ENCODE measurements at regions not wholly inside any gene's neighbourhood (a gene's known extent, or its start where the extent isn't known, plus 50 kb on each side); places are given as distances from the start of the nearest gene placed in this dataset.
"Not testable (repeated sequence)": the region's sequence is repeated elsewhere in the genome, so short reads cannot be mapped to it uniquely, and the experiment has no call there.

DNA sequence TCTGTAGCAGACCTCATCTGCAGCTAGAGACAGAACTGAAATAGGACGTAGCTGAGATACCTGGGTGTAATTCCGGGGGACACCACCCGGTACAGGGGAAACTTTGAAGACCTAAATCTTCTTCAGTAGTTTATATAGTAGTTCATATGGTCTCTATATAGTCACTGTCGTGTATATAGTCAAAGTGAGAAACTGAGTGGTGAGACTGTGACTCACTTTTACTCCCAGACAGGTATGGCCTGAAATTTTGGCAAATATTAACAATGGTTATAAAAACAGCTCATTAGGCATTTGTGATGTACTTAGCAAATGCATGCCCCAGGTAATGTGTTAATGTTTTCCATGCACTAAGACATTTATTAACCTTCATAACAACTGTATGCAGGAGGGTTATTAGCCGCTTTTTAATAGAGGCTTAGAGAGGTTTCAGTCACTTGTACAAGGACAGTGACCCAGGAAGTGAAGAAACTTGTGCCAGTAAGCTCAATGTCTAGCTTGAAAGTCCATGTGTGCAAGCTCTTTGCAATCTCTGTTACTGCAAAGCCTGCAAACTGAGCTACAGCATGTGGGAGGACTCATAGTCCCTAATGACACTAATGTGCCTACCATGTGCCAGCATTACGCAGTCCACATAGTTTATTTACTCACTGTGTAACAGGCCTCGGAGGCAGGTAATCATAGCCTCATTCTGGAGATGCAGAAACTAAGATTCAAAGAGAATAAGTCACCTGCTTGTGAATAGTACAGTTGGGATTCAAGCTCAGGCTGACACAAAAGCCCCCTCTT lies 165.4 kb upstream of the CHD6 start:
- DNase-seq = no peak

DNA sequence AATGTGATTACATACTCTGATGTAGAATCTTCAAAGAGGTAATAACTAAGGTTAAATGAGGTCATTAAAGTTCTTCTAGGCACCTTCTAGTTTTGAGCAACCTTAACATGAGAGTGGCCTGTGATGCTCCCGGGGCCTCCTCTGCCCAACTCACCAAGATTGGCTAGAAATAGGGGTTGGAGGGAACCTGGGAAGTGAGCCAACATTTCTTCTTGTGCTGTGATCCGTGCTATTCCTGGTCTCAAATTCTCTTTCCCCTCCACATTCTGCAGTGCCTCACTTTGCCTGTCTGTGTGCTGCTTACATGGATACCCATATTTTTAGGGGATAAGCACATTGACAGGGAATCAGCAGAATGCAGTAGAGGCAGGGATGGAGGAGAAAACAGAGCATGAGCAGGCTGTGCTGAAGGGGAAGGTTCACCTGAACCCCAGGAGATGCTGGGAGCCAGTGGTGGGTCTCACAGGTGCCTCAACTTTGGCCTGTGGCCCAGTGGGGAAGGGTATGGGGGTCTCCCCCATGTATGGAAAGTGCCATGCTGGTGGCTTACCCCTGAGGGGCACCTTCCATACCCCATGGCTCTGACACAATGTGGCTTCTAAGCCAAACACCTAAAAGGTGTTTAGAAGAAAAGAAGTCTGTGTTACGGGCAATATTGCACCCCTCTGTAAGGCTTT lies 164.7 kb upstream of the CHD6 start:
- no peak for DNase-seq

DNA sequence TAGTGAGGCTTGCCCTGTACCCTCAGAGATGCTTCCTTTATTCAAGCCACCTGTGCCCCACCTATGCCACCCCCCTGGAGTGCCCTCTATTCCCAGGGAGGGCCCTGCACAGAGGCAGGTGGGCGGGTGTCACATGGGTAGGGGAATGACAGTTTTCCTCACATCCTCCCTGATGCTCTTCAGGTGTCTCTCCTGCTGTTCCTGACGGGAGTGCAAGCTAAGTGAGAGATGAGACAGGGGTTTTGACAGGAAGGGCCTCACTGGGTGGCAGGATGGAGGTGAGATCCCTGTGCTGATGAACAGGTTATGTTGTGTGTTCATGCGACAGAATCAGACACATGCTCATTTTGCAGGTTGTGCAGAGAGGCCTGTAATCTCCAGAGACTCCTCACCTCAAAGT lies 164.1 kb upstream of the CHD6 start:
- DNase-seq = no peak

DNA sequence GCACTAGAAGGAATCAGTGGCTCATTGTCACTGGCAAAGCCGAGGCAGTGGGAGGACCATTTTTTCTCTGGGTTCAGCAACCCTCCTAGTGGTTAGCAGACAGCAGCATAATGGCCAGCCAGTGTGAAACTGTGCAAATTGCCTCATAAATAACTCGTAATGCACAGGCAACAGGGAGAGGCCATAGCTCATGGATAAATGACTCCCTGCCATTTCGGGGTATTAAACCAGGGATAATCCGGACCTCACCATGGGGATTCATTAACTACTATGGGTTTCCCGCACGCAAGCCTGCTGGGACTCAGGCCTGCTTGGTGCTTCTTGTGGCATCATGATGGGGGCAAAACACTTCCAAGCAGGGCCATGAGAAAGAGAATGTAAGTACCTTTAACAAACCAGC lies 158.2 kb upstream of the CHD6 start:
- no peak for DNase-seq

DNA sequence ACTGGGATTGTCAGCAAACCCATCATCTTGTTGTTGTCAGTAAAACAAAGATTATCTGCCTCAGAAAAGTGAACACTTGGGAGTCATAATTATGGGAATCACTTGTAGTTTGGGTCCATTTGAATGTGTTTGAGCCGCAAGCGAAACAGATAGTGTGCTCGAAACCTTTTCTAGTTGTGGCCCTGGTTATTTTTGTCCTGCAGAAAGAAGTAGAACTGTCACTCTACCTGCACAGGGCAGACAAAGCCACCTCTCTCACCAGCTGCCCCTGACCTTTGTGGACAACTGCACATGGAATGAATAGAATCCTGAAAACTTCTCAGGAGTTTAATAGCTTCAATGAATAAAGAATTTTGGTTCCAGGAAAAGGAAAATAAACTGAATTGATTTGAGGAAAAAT lies 156.1 kb upstream of the CHD6 start:
- DNase-seq = no peak

DNA sequence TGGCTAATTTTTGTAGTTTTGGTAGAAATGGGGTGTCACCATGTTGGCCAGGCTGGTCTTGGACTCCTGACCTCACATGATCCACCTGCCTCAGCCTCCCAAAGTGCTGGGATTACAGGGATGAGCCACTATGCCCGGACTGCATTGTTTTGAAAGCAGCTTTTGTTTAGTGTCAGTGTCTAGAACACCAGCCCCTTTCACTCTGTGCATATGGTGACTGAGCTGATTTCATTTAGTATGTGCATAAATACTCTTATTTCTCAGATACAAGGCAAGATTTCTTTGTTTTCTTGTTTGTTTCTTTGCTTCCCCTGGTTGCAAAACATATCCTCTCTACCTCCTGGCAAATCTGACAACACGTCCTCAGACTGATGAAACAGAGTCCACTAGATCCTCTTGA lies 152.8 kb upstream of the CHD6 start:
- no peak for DNase-seq

DNA sequence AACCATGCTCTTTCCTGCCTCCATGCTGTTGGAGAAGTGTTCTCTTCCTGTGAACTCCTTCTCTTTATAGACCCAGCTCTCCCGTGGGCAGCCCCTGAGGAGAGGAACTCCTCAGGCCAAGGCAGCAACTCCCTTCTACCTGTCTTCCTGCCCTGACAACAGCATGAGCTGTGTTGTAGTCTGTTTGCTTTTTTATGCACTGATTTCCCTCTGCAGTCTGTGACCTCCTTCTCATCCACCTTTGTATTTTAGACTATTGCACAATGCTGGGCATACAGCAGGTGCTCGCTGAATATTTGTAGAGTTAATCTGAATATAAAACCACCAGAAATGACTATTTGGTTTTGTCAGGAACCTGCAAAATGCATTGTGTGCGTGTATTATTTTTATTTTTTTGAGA lies 152.2 kb upstream of the CHD6 start:
- no peak for DNase-seq

DNA sequence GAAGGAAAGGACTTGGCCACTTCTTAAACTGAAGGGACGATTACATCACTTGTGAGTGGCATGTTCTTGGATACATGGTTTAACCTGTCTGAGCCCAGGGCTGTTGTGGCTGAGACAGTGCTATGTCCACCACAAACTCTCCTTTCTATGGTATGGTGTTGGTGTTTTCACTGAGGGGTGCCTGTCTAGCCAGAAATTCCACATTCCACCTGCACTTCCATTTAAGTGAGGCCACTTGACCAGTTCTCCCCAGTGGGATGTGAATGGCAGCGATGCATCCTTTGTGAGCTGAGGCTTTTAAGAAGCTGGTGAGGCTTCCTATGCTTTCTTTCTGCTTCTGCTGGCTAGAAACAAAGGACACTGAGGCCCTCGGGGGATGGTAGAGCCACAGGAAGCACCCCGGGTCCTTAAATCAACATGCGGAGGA lies 151.4 kb upstream of the CHD6 start:
- peak; percentile 1 for DNase-seq

DNA sequence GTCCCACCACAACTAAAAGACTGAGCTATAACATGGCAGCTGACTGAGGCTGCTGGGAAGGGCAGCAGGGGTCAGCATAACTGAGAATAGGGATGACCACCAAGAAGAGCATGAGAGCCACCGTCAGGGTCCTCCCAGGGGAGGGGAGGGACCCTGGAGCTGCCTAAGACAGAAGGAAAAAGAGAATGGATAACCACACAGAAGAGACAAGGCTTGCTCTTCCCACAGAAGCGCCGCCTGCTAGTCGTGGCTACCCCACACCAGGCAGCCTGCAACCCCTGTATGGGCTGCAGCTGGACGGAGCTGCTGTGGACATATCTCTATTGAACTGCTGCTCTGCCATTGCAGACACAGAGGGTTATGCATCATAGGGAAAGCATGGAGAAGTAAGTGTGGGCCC lies 132.0 kb upstream of the CHD6 start:
- no peak for DNase-seq

DNA sequence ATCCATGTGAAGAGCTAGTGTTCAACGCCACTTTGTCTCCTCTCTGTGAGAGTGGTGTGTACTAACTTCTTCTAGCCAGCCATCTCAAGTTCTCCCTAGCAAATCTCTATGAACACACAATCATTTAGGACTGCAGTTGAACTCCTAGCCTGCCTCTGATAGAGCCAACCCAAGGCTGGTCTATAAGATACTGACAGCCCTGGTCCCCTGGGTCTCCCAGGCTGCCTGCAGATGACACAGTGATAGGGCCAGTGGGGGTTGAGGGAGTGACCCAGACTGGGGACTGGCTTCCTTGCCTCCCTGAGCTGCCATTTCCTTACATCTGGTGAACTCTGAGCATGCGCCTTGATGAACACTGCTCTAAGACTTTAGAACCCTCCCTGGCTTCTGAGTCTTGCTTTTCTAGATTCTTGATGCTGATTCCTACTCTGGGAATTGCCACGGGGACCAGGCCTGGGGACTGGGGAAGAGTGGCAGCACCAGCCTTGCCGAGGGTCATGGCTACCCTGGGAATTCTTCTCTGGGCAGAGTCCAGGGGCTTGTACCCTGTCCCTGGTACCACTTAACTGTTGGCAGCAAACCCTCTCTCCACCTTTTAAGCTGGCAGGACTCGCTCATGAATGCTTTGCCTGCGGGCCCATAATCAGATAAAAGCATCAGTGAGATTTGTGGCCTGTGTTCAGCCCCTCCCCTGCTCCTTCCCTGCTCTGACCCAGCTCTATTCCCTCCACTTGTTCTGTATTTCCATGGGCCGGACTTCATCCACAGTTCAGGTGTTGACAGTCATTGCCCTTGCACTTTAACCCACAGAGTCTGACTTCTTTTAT lies 130.8 kb upstream of the CHD6 start:
- no peak for DNase-seq

DNA sequence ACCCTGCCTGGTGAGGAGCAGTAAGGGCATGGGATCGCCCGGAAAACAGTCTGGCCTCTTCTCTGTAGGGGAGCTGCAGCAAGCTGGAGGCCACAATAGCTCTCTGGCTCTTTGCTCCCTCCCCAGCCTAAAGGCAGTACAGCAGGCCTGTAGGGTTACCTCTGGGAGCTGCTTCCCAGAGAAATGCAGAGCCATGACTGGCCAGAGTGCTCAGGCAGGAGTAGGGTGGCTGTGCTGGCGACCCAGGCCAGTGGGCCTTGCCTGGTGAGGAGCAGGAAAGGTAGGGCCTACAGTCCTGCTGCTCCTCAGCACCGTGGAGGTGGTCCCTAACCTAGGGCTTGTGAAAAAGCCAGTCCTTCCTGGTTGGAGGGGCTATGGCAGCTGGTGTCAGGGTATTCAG lies 129.9 kb upstream of the CHD6 start:
- DNase-seq = no peak

DNA sequence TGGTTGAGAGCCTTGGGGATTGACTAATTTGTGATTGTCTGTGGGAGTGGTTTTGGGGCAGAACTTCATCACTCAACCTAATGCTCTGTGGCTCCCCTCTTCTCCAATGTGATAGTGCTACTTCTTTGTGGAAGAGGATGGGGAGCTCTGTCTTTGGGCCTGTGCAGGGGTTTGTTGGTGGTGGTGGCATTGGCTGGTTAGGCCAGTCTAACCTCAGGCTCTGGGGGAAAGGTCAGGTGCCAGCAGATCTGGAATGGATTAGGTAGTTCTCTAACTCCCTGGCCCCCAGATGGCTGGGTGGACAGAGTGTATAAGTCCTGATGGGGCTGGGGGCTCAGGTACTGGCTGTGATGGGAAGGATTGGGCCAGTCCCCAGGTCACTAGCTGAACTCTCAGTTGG lies 129.0 kb upstream of the CHD6 start:
- no peak for DNase-seq

DNA sequence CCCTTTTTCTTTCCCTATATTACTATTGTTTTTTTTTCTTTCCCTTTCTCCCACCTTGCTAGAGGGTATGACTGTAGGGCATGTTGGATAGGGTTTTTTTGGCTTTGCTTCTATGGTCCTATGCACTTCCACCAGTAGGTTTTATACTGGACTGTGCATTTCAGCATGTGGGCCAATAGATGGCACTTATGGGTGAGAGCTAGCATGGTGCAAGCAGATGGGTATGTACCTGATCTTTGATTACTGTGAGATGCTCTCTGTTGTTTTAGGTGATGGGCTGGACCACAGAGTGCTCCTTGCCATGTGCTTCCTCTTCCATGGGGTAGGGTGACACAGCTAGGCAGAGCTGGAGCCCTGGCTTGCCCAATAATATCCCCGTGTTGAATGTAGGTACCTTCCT lies 128.5 kb upstream of the CHD6 start:
- no peak for DNase-seq

DNA sequence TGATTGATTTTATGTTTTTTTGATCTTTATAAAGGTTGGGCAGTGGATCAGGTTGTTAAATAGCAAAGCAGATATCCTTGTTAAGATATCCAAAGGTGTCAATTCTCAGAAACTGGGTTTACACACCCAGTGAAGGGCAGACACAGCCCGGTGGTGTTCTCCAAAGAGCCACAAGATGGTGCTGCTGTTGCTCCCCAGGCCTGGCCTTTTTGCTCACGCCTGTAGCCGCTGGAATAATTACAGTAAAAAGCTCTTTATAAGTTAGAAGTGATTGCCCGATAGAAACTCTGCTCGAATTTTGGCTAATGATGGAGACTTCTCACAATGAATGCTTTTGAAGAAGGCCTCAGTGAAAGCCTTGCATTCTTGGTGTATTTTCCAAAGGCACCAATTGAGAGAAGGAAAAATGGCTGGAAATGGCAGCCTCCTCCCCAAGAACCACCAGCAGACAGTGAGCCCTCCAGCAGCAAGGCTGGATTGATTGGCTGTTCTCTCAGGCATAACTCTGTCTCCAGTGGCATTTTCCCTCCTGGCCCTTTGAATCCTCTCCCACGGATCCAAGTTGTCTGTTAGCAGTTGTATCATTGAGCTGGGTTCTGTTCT lies 120.5 kb upstream of the CHD6 start:
- no peak for DNase-seq

DNA sequence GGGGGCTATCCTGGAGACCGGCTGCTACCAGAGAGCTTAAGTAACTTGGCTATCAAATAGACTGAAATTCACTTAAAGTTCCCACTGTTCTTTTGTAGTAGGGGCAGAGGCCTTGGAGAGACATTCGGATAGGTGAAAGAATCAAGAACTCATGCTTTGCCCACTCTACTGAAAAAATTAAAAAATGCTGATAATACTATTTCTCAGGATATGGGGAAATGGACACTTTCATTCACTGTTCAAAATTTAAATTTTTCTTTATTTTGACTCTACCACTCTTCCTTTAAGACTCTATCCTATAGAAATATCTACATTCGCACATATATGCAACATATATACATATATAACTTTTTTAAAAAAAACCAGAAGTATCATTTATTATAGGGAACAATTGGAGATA lies 117.8 kb upstream of the CHD6 start:
- no peak for DNase-seq

DNA sequence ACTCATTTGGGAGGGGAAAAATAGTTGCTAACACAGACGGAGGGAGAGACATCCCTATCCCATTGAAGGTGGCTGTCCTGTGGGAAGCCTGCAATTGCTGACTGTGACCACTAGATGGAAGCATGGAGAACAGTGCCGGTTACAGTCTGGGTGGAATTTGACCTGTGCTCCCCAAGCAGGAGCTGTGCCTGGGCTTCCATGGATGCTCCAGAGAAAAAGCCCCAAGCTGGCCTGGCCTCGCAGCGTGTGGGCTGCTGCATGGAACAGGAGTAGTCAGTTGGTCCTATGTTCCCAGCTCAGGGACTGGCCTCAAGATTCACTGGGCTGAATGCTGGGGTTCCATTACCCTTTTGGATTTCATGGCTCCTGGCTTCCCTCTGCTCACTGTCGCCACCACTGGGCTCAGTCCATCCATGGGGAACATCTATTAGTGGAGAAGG lies 116.3 kb upstream of the CHD6 start:
- DNase-seq = no peak

DNA sequence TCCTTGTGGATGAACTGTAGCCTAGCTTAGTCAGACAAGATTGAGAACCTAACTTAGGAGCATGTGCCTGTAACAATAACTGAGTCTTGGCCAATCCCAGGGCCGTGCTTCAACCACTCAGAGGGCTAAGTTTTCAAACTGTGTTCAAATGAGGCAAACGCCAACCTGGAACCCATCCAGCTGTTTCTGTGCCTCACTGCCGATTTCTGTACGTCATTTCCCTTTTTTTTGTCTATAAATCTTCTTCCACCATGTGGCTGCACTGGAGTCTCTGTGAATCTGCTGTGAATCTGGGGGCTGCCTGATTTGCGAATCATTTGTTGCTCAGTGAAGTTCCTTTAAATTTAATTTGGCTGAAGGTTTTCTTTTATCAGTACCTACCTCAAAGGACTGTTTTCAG lies 115.0 kb upstream of the CHD6 start:
- no peak for DNase-seq

DNA sequence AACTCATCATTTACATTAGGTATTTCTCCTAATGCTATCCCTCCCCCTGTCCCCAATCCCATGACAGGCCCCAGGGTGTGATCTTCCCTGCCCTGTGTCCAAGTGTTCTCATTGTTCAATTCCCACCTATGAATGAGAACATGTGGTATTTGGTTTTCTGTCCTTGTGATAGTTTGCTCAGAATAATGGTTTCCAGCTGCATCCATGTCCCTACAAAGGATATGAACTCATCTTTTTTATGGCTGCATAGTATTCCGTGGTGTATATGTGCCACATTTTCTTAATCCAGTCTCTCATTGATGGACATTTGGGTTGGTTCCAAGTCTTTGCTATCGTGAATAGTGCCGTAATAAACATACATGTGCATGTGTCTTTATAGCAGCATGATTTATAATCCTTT lies 113.0 kb upstream of the CHD6 start:
- not testable (repeated sequence) for DNase-seq

DNA sequence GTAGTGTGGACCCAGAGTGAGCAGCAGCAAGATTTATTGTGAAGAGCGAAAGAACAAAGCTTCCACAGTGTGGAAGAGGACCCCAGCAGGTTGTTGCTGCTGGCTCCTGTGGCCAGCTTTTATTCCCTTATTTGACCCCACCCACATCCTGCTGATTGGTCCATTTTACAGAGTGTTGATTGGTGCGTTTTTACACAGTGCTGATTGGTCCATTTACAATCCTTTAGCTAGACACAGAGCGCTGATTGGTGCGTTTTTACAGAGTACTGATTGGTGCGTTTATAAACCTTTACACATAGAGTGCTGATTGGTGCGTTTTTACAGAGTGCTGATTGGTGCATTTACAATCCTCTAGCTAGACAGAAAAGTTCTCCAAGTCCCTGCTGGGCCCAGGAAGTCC lies 109.5 kb upstream of the CHD6 start:
- not testable (repeated sequence) for DNase-seq

DNA sequence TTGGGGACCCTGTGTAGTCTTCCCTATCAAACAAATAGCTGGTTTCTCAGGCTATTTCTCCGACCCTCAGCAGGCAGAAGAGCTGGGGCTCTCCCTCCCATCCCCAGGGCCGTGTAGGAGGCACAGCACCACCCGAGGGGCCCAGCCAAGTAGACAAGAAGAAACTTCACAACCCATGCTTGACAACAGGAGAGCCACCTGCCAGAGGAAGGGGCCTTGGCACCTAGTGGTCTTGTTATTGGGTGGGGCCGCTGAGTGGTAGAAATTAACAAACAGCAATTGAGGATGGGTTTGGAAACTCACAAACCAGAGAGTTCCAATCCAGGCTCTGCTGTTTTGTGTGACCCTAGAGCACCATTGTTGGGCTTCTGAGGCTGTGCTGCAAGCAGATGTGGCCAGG lies 108.5 kb upstream of the CHD6 start:
- DNase-seq = no peak

DNA sequence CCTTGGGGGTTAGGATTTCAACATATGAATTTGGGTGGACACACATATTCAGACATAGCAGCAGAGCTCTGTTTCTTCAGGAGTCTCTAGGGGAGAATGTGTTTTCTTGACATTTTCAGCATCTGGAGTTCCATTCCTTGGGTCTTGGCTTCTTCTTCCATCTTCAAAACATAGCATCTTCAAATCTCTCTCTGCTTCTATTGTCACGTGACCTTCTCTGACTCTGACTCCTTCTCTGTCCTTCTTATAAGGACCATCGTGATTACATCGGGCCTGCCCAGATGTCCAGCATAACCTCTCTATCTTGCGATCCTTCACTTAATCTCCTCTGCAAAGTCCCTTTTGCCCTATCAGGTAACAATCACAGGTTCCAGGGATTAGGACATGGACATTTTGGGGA lies 101.0 kb upstream of the CHD6 start:
- DNase-seq = no peak

DNA sequence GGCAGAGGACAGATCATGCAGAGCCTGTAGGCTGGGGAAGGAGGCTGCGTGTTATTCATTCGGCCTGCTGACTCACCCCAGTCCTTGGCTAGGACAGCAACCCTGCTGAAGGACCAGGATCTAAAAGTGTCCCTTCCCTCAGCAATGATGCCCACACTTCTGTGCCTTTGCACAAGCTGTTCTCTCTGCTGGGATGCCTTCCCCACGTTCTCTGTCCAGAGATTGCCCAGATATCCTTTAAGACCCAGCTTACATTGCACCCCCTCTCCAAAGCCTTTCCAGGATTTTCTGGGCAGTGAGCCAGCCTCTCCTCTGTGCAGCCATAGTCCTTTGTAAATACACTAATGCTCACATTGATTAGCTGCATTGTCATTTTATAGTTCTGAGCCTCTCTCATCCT lies 99.3 kb upstream of the CHD6 start:
- DNase-seq = peak; percentile 53

DNA sequence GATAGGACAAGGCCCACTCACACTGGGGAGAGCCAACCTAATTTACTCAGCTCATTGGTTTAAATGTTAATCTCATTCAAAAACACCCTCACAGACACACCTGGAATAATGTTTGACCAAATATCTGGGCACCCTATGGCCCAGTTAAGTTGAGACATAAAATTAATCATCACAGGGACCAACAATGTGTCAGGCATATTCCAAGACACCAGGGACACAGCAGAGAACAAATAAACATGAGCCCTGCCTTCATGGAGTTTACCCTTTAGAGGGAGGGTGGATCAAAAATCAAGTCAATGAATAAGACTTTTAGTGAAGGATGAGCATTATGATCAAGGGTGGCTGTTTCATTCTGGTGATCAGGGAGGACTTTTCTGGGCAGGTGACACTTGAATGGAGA lies 98.7 kb upstream of the CHD6 start:
- no peak for DNase-seq

DNA sequence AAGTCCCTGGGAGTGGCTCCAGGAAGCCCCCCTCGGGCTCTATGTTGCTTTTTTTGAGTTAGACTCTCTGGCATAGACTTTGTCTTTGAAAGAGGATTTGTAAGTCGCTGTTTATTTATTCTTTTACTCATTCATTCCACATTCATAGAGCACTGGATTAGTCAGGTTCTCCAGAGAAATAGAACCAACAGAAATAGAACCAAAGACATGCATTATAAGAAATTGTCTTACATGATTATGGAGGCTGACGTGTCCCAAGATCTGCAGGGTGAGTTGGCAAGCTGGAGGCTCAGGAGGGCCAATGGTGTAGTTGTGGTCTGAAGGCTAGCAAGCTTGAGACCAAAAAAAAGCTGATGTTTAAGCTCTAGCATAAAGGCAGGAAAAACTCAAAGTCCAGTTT lies 98.3 kb upstream of the CHD6 start:
- no peak for DNase-seq

All from DMS79 (cell line).